ENCODE measurements at regions not wholly inside any gene's neighbourhood (a gene's known extent, or its start where the extent isn't known, plus 50 kb on each side); places are given as distances from the start of the nearest gene placed in this dataset.

DNA sequence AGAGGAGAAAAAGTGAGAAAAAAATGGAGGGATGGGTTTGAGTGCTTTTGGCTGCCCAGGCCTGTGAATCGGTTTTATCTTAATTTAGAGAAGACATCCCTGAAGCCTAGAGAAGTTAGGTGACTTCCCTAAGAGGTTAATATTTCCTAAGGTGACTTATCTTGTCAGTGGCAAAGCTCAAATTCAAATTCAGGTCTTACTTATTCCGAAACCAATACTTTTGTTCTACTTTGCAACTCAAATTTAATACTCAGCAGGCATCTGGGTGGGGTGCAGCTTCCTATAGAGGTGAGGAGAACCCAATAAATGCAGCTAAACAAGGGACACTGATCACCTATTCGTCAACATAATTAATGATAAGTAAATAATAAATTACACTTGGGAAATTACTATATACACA lies 54.9 kb upstream of the MYRIP start (continued):
- TF ChIP-seq, protein P1, sequence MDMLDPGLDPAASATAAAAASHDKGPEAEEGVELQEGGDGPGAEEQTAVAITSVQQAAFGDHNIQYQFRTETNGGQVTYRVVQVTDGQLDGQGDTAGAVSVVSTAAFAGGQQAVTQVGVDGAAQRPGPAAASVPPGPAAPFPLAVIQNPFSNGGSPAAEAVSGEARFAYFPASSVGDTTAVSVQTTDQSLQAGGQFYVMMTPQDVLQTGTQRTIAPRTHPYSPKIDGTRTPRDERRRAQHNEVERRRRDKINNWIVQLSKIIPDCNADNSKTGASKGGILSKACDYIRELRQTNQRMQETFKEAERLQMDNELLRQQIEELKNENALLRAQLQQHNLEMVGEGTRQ (IDR thresholded peaks at IDR 0.05) = no peak
- TF ChIP-seq, protein P2, sequence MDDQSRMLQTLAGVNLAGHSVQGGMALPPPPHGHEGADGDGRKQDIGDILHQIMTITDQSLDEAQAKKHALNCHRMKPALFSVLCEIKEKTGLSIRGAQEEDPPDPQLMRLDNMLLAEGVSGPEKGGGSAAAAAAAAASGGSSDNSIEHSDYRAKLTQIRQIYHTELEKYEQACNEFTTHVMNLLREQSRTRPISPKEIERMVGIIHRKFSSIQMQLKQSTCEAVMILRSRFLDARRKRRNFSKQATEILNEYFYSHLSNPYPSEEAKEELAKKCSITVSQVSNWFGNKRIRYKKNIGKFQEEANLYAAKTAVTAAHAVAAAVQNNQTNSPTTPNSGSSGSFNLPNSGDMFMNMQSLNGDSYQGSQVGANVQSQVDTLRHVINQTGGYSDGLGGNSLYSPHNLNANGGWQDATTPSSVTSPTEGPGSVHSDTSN (IDR thresholded peaks at IDR 0.05) = no peak

DNA sequence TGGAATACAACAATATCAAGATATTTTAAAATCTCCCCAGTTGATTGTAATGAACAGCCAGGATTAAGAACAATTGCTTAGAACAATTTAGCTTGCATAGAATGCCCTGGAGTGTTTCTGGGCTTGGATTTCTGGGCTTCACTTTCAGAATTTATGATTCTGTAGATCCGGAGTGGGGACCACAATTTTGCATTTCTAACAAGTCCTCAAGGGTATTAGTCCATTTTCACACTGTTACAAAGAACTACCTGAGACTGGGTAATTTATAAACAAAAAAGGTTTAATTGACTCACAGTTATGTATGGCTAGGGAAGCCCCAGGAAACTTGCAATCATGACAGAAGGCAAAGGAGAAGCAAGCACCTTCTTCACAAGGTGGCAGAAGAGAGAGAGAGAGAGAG lies 54.3 kb upstream of the MYRIP start:
- TF ChIP-seq HOXA7 (CRISPR knock-in tag; IDR thresholded peaks at IDR 0.05) (no peak), RNF2 (IDR thresholded peaks at IDR 0.05; ENCODE audit: borderline replicate concordance, low read depth) (no peak), ESRRA (IDR thresholded peaks at IDR 0.05; ENCODE audit: borderline replicate concordance, low read length) (no peak)
- FAIRE-seq = no peak
- 8% methylated on average over 1 of the region's 1 CpG for WGBS (ENCODE audit: missing lambda C conversion rate)

DNA sequence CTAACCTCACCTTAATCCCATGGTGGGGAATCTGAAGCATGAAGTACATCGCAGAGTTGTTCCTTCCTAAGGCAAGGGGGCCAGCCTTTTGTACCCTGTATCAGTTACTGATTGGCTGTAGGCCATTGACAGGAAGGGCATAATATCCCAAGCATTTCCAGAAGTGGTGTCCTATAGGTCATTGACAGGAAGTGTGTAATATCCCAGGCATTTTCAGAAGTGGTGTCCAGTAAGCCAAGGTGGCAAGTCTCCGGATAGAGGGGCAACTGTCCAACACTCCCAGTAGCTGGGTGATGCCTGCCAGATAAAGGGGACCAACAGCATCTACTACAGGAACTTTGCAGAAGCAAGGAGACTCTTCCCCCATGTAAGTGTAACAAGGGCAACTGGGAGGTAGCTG lies 52.1 kb upstream of the MYRIP start:
- no peak for ATAC-seq
- 19% methylated on average over 2 of the region's 2 CpGs for WGBS (ENCODE audit: missing lambda C conversion rate)
- Histone ChIP-seq H3K9me3 (no peaks in the 10 kb centered on the region), H3K4me2 (no peak overlapping the region), H3K4me1 (peaks cover 2% of the 10 kb centered on the region; the same call in 1 of the 3 replicates), H3K27ac (no peak overlapping the region), H3K4me3 (no peak overlapping the region)
- TF ChIP-seq, protein P3, sequence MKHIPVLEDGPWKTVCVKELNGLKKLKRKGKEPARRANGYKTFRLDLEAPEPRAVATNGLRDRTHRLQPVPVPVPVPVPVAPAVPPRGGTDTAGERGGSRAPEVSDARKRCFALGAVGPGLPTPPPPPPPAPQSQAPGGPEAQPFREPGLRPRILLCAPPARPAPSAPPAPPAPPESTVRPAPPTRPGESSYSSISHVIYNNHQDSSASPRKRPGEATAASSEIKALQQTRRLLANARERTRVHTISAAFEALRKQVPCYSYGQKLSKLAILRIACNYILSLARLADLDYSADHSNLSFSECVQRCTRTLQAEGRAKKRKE (CRISPR knock-in tag; IDR thresholded peaks at IDR 0.05; ENCODE audit: low read depth) = no peak
- TF ChIP-seq KDM5A (IDR thresholded peaks at IDR 0.05) = no peak
- no peak for TF ChIP-seq ZC3H11A (IDR thresholded peaks at IDR 0.05)
- no peak for TF ChIP-seq RAD21 (conservative IDR thresholded peaks at IDR 0.05 in 1 of 2, IDR thresholded peaks at IDR 0.05 in 1 of 2)
- TF ChIP-seq, protein P4, sequence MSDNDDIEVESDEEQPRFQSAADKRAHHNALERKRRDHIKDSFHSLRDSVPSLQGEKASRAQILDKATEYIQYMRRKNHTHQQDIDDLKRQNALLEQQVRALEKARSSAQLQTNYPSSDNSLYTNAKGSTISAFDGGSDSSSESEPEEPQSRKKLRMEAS (IDR thresholded peaks at IDR 0.05) = no peak
- TF ChIP-seq TFCP2L1 (CRISPR knock-in tag; IDR thresholded peaks at IDR 0.05) = no peak
- no peak for TF ChIP-seq RNF2 (IDR thresholded peaks at IDR 0.05; ENCODE audit: borderline replicate concordance, low read depth)
- TF ChIP-seq, protein P5, sequence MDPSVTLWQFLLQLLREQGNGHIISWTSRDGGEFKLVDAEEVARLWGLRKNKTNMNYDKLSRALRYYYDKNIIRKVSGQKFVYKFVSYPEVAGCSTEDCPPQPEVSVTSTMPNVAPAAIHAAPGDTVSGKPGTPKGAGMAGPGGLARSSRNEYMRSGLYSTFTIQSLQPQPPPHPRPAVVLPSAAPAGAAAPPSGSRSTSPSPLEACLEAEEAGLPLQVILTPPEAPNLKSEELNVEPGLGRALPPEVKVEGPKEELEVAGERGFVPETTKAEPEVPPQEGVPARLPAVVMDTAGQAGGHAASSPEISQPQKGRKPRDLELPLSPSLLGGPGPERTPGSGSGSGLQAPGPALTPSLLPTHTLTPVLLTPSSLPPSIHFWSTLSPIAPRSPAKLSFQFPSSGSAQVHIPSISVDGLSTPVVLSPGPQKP (IDR thresholded peaks at IDR 0.05; ENCODE audit: low read depth, low read length) = no peak
- no peak for TF ChIP-seq CBX8 (IDR thresholded peaks at IDR 0.05)
- no peak for TF ChIP-seq RCOR1 (IDR thresholded peaks at IDR 0.05; ENCODE audit: low read depth, low read length)
- TF ChIP-seq SREBF2 (IDR thresholded peaks at IDR 0.05) = no peak
- TF ChIP-seq HDAC2 (IDR thresholded peaks at IDR 0.05) = no peak
- no peak for TF ChIP-seq HEYL (CRISPR knock-in tag; IDR thresholded peaks at IDR 0.05)
- TF ChIP-seq TP53 (CRISPR knock-in tag; IDR thresholded peaks at IDR 0.05) = no peak
- CTCF ChIA-PET = interaction anchor here (2.4 kb wide), 1 partner anchor 27 kb away, joined by 7 read pairs; no protein-coding TSS in a partner anchor
- no peak for FAIRE-seq
- POLR2A ChIA-PET = no interaction called here
- no peak for DNase-seq (ENCODE audit: low read depth in 1 of 2, low spot score in 1 of 2)

More for the DNA sequence above, 54.3 kb upstream of the MYRIP start:
- ATAC-seq (no peak), DNase-seq (ENCODE audit: low read depth in 1 of 2, low spot score in 1 of 2) (no peak)
- H3K9me3 ChIP-seq = no peaks in the 10 kb centered on the region
- no peak overlapping the region for H3K4me2 ChIP-seq
- CTCF ChIA-PET = no interaction called here
- POLR2A ChIA-PET = no interaction called here
- no peak overlapping the region for H3K4me3 ChIP-seq
- H3K4me1 ChIP-seq = peaks cover 3% of the 10 kb centered on the region; the same call in 1 of the 3 replicates
- H3K27ac ChIP-seq = no peak overlapping the region

Data from A549 (cell line).